ENCODE measurements at regions not wholly inside any gene's neighbourhood (a gene's known extent, or its start where the extent isn't known, plus 50 kb on each side); places are given as distances from the start of the nearest gene placed in this dataset.

- no peak overlapping the region for H4K91ac ChIP-seq (ENCODE audit: insufficient read length, low read depth, low read length)
- H3K4me3 Mint-ChIP-seq = no peak overlapping the region
- no peaks in the 10 kb centered on the region for H3K27me3 ChIP-seq (ENCODE audit: insufficient read depth, low read length)
- no peak overlapping the region for H2AK5ac ChIP-seq (ENCODE audit: insufficient read length, low read length)
- H3K9ac ChIP-seq (ENCODE audit: extremely low read depth, insufficient read length, low read length) = no peak overlapping the region
- H3K23me2 ChIP-seq (ENCODE audit: insufficient read length, low read depth, low read length, poor library complexity, severe bottlenecking) = no peaks in the 10 kb centered on the region
- no peaks in the 10 kb centered on the region; a peak in 1 of 5 replicates for H3K9me3 Mint-ChIP-seq
- TF ChIP-seq CTCF (conservative IDR thresholded peaks at IDR 0.05) = no peak
- no peaks in the 10 kb centered on the region for H3K27me3 Mint-ChIP-seq (ENCODE audit: low read depth)
- H3K27ac ChIP-seq (ENCODE audit: insufficient read length, low read depth, low read length) = no peak overlapping the region
- H3K36me3 Mint-ChIP-seq (ENCODE audit: insufficient read depth in 1 of 3, low read depth in 3 of 3) = no peaks in the 10 kb centered on the region
- H3K23ac ChIP-seq (ENCODE audit: insufficient read length, low read depth, low read length) = no peak overlapping the region
- H3K4me2 ChIP-seq (ENCODE audit: insufficient read depth, insufficient read length, low read length) = no peak overlapping the region
- no peak overlapping the region for H2AFZ ChIP-seq (ENCODE audit: low read length)
- no peak overlapping the region for H4K8ac ChIP-seq (replicated peaks; ENCODE audit: insufficient read length, low read depth, low read length)
- no peaks in the 10 kb centered on the region for H3K9me3 ChIP-seq (ENCODE audit: control insufficient read depth, low read depth, low read length)
- H3K79me1 ChIP-seq (ENCODE audit: insufficient read depth, low read depth, low read length, poor library complexity, severe bottlenecking) = no peaks in the 10 kb centered on the region
- H3K4me1 Mint-ChIP-seq = peaks cover 4% of the 10 kb centered on the region in 2 experiments; a peak in 2 of 4 replicates
- no peaks in the 10 kb centered on the region for H3K79me2 ChIP-seq (ENCODE audit: insufficient read depth, low read length)
- no peak overlapping the region for H2BK120ac ChIP-seq (ENCODE audit: low read depth, low read length, poor library complexity, severe bottlenecking)
- H2BK20ac ChIP-seq (ENCODE audit: low read depth, low read length, poor library complexity, severe bottlenecking) = no peak overlapping the region
- H4K20me1 ChIP-seq (ENCODE audit: control insufficient read depth, insufficient read depth, insufficient read length) = no peaks in the 10 kb centered on the region
- H3K56ac ChIP-seq (ENCODE audit: insufficient read length, low read depth, low read length) = no peak overlapping the region
- DNase-seq = no peak
- H4K5ac ChIP-seq (ENCODE audit: insufficient read length, low read depth, low read length) = no peak overlapping the region
- no peak overlapping the region for H3T11ph ChIP-seq (ENCODE audit: low read length)
- H2BK5ac ChIP-seq (ENCODE audit: insufficient read length, low read length) = no peak overlapping the region
- H3K18ac ChIP-seq (ENCODE audit: insufficient read length, low read depth, low read length) = no peak overlapping the region
- no peak overlapping the region for H3K4ac ChIP-seq (ENCODE audit: low read depth, low read length)
- H2BK15ac ChIP-seq (ENCODE audit: low read depth, low read length) = no peak overlapping the region
- H3K27ac Mint-ChIP-seq = no peak overlapping the region
- H3K14ac ChIP-seq (ENCODE audit: insufficient read depth, low read length) = no peak overlapping the region
- H2BK12ac ChIP-seq (ENCODE audit: insufficient read length, low read depth, low read length) = no peak overlapping the region
- H3K4me1 ChIP-seq (ENCODE audit: insufficient read depth, low read length) = no peaks in the 10 kb centered on the region
Measured at GRCh38 chr9:82397534-82397933, 409.0 kb downstream of the SPATA31D1 start.
